Activated naive CD8-positive, alpha-beta T cell treated with anti-CD3 and anti-CD28 coated beads, Interleukin-2, amount 50 U/mL, for 16 hours (primary cell): ENCODE measurements at regions not wholly inside any gene's neighbourhood (a gene's known extent, or its start where the extent isn't known, plus 50 kb on each side); places are given as distances from the start of the nearest gene placed in this dataset.
"Not testable (repeated sequence)": the region's sequence is repeated elsewhere in the genome, so short reads cannot be mapped to it uniquely, and the experiment has no call there.

Experiments
- DNase-seq: peaks from one replicate; pipeline ENCODE4 v3.0.0-alpha.2; 2020; ENCODE audit warnings: low read depth, low spot score

GRCh38 chr12:76180401-76181277, 96.2 kb upstream of the NAP1L1 start:
- DNase-seq: no peak

DNA sequence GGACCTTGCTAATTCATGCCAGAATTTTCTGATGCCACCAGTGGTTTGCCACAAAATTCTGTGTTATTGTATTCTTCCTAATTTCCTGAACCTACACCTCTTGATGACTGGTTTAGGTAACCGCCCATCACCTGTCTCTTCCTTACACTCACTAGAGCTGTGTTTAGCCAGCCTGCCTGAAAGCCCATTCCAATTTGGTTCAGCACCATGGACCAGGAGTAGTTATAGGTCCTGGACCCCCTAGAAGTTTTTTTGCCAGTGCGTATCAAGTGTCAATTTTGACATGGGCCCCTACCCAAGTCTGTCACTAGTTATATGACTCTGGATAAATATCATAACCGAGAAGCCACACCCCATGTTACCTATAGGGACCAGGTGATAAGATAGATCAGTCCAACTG, 94.0 kb upstream of the NAP1L1 start:
- DNase-seq: no peak

DNA sequence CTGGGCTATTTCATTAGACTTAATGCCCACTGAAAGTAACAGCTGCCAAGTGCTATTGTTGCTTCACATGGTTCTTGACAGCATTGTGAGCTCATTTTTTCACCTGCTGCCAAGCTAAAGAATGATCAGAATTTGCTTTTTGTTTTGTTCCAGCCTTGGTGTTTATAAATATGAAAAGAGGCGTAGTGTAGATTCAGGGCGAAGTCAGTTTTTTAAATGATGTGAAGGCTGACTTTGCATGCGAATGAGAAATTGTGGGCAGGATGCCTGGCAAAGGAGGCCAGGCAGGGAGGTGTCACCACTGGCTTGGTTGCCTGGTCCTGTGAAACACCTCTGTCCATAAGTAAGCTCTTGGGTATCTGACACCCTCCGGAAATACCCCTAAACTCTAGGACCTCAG, 93.3 kb upstream of the NAP1L1 start:
- no peak for DNase-seq

GRCh38 chr12:76176940-76177339, 92.5 kb upstream of the NAP1L1 start:
- DNase-seq: no peak

DNA sequence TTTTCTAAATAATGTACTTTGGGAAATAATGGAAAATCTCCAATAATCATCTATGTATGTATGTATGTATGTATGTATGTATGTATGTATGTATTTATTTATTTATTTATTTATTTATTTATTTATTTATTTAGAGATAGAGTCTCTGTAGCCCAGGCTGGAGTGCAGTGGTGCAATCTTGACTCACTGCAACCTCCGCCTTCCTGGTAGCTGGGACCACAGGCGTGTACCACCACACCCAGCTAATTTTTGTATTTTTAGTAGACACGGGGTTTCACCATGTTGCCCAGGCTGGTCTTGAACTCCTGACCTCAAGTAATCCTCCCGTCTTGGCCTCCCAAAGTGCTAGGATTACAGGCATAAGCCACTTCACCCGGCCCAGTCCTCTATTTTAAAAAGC, 91.5 kb upstream of the NAP1L1 start:
- not testable (repeated sequence) for DNase-seq

- DNase-seq: no peak
Observed at GRCh38 chr12:76173756-76174155, 89.3 kb upstream of the NAP1L1 start.

DNA sequence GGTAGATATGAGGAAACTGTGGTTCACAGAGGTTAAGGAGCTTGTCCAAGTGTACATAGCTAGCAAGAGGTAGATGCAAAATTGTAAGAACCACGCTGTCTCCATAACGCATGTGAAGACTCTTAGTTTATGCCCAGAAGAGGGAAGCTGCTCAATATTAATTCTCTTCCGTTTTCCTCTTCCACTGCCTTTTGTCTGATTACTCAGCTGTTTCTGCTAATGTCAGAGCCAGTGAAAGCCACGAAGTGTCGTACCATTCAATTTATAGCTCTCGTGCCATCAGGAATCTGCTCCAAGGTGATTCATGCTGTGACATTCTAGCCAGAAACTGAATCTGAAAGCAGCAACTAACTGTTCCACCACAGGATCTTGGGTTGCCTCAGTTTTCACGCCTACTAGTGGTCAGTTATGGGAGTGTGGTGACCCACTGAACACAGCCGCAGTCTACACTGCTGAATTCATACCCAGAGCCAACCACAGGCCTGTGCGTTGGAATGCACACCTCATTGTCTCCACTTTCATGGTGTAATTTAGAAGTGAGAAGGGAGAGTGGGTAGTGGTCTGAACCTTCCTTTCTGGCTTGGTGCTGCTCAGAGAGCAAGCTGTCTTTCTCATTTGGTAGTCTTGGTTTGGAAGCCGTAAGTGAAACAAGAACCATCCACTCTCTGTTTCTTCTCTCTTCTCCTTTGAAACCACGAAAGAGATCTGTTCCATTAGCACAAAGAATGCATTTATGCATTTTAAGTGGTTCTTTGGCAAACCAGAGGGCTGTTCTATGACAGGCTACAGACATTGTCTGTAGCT, 74.2 kb upstream of the NAP1L1 start:
- DNase-seq: peak; percentile 61

GRCh38 chr12:76156726-76157125, 72.2 kb upstream of the NAP1L1 start:
- no peak for DNase-seq

GRCh38 chr12:76156314-76156713, 71.8 kb upstream of the NAP1L1 start:
- DNase-seq: no peak

GRCh38 chr12:76155157-76155670, 70.7 kb upstream of the NAP1L1 start:
- DNase-seq: no peak

- no peak for DNase-seq
Observed at GRCh38 chr12:76153616-76154015, 69.1 kb upstream of the NAP1L1 start.

DNA sequence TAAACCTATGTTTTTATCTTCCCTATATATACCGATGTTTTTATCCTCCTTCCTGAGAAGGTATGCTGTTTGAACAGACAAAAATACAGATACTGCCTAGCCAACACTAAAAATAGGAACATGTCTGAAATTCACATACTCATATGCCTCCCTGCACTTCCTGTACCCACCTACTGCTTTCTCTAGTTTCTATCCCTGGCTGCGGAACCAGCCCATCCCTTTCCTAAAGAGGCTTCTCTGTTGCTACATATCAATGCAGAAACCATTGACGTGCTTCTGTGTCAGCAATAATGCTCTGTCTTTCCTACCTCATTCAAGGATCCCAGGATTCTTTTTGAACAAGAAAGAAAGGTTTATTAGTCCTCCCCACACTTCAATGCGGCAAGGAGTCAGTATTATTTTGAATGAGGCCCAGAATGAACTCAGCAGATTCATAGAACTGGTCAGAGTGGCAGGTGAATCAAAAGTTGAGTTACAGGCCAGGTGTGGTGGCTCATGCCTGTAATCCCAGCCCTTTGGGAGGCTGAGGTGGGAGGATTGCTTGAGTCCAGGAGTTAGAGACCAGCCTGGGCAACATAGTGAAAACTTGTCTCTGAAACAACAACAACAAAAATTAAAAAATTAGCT, 67.8 kb upstream of the NAP1L1 start:
- DNase-seq: no peak

DNA sequence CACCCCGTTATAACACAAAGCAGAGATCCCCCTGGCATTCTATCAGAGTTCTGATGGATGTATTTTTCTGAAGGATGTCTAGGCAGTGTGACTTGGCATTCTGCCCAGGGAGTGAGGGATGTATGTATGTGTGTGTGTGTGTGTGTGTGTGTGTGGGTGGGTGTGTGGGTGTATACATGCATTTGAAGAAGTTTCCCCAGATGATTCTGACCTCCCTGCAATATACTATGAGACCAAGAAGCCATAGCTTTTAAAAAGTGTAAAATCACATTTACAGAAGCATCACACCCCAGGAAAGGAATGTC, 59.7 kb upstream of the NAP1L1 start:
- no peak for DNase-seq

DNA sequence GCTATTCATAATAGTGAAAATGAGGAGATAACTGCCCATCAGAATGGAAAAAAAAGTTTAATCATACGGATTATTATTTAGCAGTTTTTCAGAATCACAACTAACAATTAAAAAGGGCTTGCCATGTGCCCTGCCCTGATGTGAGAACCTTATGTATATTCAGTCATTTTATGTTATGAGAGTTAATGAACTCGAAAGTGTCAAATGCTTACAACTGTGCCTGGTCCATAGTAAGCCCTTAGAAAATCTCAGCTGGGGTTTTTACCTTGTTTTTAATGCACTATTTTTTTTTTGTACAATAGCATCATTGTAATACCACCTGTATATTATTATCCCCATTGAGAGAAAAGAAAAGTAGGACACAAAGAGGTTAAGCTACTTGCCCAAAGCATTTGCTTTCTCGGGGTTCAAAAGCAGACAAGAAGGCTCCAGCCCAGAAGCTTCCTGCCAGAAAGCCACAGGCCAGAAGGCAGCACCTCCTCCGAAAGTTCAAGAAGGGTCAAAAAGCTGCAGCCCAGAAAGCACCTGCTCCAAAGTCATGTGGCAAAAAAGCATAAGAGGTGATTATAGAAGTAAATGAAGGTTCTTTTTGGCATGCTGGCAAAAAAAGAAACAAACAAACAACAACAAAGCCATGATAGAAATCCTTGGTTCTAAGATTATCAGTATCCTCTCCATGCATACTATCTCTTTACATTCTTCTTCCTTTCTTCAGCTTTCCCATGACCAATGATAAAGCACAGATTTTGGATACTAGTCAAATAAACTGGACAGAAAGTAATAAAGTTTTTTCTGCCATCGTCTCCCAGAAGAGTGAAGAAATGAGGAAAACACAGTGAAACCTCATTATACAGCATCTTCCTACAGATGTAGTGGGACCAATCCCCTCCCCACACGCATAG, 59.1 kb upstream of the NAP1L1 start:
- DNase-seq: no peak

- DNase-seq: no peak
Observed at GRCh38 chr12:76142305-76142704, 57.8 kb upstream of the NAP1L1 start.

- DNase-seq: no peak
Observed at GRCh38 chr12:76138656-76139055, 54.2 kb upstream of the NAP1L1 start.

DNA sequence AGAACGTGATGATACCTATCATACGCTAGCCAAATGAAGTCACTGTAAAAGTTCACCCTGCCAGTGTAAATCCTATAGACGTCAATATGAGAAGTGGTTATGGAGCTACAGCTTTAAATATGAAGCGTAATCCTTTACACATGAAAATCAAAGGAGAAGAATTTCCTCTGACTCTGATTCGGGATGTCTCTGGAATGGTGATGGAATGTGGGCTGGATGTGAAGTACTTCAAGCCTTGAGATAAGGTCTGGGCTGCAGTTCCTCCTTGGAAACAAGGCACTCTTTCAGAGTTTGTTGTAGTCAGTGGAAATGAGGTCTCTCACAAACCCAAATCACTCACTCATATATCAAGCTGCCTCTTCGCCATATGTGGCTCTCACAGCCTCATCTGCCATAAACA, 53.1 kb upstream of the NAP1L1 start:
- no peak for DNase-seq

DNA sequence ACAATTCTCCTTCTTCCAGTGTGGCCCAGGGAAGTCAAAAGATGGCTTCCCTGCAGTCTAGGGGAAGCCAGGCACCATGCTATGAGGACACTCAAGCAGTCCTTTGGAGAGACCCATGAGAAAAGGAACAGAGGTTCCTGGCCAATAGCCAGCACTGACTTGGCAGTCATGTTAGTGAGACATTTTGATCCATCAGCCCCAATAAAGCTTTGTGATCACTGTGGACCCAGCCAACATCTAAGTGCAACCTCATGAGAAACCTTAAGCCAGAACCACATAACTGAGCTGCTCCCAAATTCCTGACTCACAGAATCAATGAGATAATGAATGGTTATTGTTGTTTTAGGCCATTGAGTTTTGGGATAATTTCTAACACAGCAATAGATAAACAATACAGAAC, 51.0 kb upstream of the NAP1L1 start:
- DNase-seq: no peak
